ENCODE measurements at regions not wholly inside any gene's neighbourhood (a gene's known extent, or its start where the extent isn't known, plus 50 kb on each side); places are given as distances from the start of the nearest gene placed in this dataset.

- DNase-seq (ENCODE audit: low read depth) = no peak
- TF ChIP-seq POLR2A (IDR thresholded peaks at IDR 0.05; ENCODE audit: extremely low read depth, insufficient read length) = no peak
- TF ChIP-seq CTCF (IDR thresholded peaks at IDR 0.05; ENCODE audit: low read depth, low read length) = no peak
- TF ChIP-seq, protein P1, sequence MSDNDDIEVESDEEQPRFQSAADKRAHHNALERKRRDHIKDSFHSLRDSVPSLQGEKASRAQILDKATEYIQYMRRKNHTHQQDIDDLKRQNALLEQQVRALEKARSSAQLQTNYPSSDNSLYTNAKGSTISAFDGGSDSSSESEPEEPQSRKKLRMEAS (IDR thresholded peaks at IDR 0.05; ENCODE audit: low read depth, low read length) = no peak
- no peak for TF ChIP-seq MYC (IDR thresholded peaks at IDR 0.05; ENCODE audit: low read depth, low read length)
- no peak overlapping the region for H3K4me3 ChIP-seq (ENCODE audit: low read depth, low read length)
Measured at GRCh38 chr9:124190761-124191160, 67.0 kb upstream of the NEK6 start.

DNA sequence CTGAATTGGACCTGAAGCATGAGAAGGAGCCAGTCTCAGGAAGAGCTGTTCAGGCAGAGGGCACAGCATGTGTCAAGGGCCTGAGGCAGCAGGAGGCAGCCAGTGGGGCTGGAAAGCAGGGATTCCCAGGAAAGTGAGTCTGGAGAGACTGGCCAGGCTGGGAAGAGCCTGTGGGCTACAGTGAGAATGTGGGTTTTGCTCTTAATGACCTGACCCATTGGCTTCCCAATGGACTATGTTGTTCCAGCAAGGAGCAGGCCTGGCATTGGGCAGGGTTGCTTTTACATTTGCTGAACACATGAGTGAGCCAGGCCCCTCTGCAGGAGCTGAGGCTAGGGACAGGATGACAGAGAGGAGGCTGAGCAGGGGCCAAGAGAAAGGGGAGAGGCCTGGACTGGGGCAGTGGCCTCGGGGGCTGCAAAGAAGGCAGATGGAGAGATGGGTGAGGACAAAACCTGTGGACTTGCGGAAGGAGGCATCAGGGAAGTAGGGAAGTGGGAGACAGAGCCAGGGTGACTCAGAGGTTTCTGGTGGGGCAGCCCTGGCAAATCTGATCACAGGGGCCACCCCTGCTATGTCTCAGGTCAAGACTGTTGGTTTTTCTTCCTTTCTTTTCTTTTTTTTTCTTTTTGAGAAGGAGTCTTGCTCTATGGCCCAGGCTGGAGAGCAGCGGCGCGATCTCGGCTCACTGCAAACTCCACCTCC, 65.9 kb upstream of the NEK6 start:
- TF ChIP-seq POLR2A (IDR thresholded peaks at IDR 0.05; ENCODE audit: extremely low read depth, insufficient read length) = no peak
- TF ChIP-seq, protein P1 (IDR thresholded peaks at IDR 0.05; ENCODE audit: low read depth, low read length) = no peak
- no peak for TF ChIP-seq CTCF (IDR thresholded peaks at IDR 0.05; ENCODE audit: low read depth, low read length)
- TF ChIP-seq MYC (IDR thresholded peaks at IDR 0.05; ENCODE audit: low read depth, low read length) = no peak
- no peak for DNase-seq (ENCODE audit: low read depth)
- no peak overlapping the region for H3K4me3 ChIP-seq (ENCODE audit: low read depth, low read length)

DNA sequence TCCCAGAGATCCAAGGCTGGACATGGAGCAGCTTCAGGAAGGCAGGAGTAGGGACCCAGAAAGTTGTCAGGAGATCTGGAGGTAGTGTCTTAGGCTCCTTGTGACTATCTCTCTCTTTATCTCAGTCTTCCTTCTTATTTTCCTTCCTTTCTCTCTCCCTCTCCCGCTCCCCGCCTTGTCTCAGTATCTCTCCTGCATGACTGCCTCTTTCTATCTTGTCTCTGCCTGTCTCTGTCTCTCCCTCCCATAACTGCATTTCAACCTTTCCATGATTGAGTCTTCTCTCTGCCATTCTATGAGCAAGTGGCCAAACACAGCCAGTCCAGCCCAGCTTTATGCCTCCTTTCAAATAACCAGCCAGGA, 61.0 kb upstream of the NEK6 start:
- peak overlapping the region; percentile 47 for H3K4me3 ChIP-seq (ENCODE audit: low read depth, low read length)
- TF ChIP-seq CTCF (IDR thresholded peaks at IDR 0.05; ENCODE audit: low read depth, low read length) (no peak), MYC (IDR thresholded peaks at IDR 0.05; ENCODE audit: low read depth, low read length) (no peak), POLR2A (IDR thresholded peaks at IDR 0.05; ENCODE audit: extremely low read depth, insufficient read length) (no peak)
- TF ChIP-seq, protein P1 (IDR thresholded peaks at IDR 0.05; ENCODE audit: low read depth, low read length) = no peak
- DNase-seq (ENCODE audit: low read depth) = no peak

- peak; percentile 95 for DNase-seq (ENCODE audit: low read depth)
- peak overlapping the region; percentile 47 for H3K4me3 ChIP-seq (ENCODE audit: low read depth, low read length)
- TF ChIP-seq MYC (IDR thresholded peaks at IDR 0.05; ENCODE audit: low read depth, low read length) = peak; percentile 79
- TF ChIP-seq CTCF (IDR thresholded peaks at IDR 0.05; ENCODE audit: low read depth, low read length) = peak; percentile 6
- TF ChIP-seq, protein P1 (IDR thresholded peaks at IDR 0.05; ENCODE audit: low read depth, low read length) = peak; percentile 80
- TF ChIP-seq POLR2A (IDR thresholded peaks at IDR 0.05; ENCODE audit: extremely low read depth, insufficient read length) = peak; percentile 24
Measured at GRCh38 chr9:124197177-124198095, 60.3 kb upstream of the NEK6 start.

DNA sequence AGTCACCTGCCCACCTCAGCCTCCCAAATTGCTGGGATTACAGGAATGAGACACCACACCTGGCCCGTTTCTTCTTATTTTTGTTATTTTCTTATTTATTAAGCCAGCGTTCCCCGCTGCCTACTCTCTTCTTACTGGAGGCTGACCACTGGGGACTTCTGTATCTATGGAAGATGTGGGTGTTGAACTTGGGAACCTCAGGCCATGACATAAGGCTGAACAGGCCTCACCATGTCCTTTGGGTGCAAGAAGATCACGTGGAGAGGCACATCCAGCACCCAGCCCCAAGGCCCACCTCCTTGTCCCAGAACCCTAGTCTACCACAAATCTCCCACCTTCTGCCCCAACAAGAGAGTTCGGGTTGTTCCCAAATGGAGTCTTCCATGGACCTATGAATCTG, 59.4 kb upstream of the NEK6 start:
- no peak for DNase-seq (ENCODE audit: low read depth)
- H3K4me3 ChIP-seq (ENCODE audit: low read depth, low read length) = no peak overlapping the region
- TF ChIP-seq POLR2A (IDR thresholded peaks at IDR 0.05; ENCODE audit: extremely low read depth, insufficient read length) = no peak
- no peak for TF ChIP-seq MYC (IDR thresholded peaks at IDR 0.05; ENCODE audit: low read depth, low read length)
- TF ChIP-seq CTCF (IDR thresholded peaks at IDR 0.05; ENCODE audit: low read depth, low read length) = no peak
- TF ChIP-seq, protein P1 (IDR thresholded peaks at IDR 0.05; ENCODE audit: low read depth, low read length) = no peak

Data from NB4 (cell line).